NCI-H345 treated with DMSO at 0.1 percent for 48 hours (cell line): ENCODE measurements at regions not wholly inside any gene's neighbourhood (a gene's known extent, or its start where the extent isn't known, plus 50 kb on each side); places are given as distances from the start of the nearest gene placed in this dataset.

ENCODE experiments used
- DNase-seq: peaks from one replicate; lab custom pipeline; 2025; ENCODE audit not compliant: unreplicated experiment; lab: John Stamatoyannopoulos, UW

- no peak for DNase-seq
These were observed 197.7 kb downstream of the TENT4A start for GRCh38 chr5:6910950-6911349.

- DNase-seq, result no peak
These were observed 201.1 kb downstream of the TENT4A start for GRCh38 chr5:6914347-6914746.

GRCh38 chr5:6915574-6915973 is 202.3 kb downstream of the TENT4A start:
- no peak for DNase-seq

- no peak for DNase-seq
These were observed 205.0 kb downstream of the TENT4A start for GRCh38 chr5:6918255-6918654.

- DNase-seq, result no peak
These were observed 207.5 kb downstream of the TENT4A start for GRCh38 chr5:6920628-6921256.

GRCh38 chr5:6926491-6927038 is 213.3 kb downstream of the TENT4A start:
- no peak for DNase-seq

- no peak for DNase-seq
These were observed 222.8 kb downstream of the TENT4A start for GRCh38 chr5:6936031-6936430.

GRCh38 chr5:6937677-6938076 is 224.4 kb downstream of the TENT4A start:
- DNase-seq, result no peak

GRCh38 chr5:6941631-6942030 is 228.4 kb downstream of the TENT4A start:
- no peak for DNase-seq

GRCh38 chr5:6943197-6944112 is 230.2 kb downstream of the TENT4A start:
- no peak for DNase-seq

GRCh38 chr5:6948562-6948961 is 235.3 kb downstream of the TENT4A start:
- DNase-seq, result no peak

- DNase-seq, result no peak
These were observed 236.0 kb downstream of the TENT4A start for GRCh38 chr5:6949230-6949629.

- no peak for DNase-seq
These were observed 237.0 kb downstream of the TENT4A start for GRCh38 chr5:6950250-6950649.

GRCh38 chr5:6950860-6951259 is 237.6 kb downstream of the TENT4A start:
- DNase-seq, result no peak

GRCh38 chr5:6961123-6961522 is 247.9 kb downstream of the TENT4A start:
- no peak for DNase-seq

GRCh38 chr5:6961837-6962635 is 248.8 kb downstream of the TENT4A start:
- no peak for DNase-seq

GRCh38 chr5:6976971-6977370 is 263.7 kb downstream of the TENT4A start:
- DNase-seq, result no peak

- DNase-seq, result peak; percentile 49
These were observed 265.8 kb downstream of the TENT4A start for GRCh38 chr5:6979061-6979460.

- DNase-seq, result no peak
These were observed 276.0 kb downstream of the TENT4A start for GRCh38 chr5:6989230-6989629.

GRCh38 chr5:6994097-6994496 is 280.9 kb downstream of the TENT4A start:
- no peak for DNase-seq

GRCh38 chr5:6995115-6995514 is 281.9 kb downstream of the TENT4A start:
- DNase-seq, result no peak
